Right lobe of liver (tissue), 4 donors: ENCODE measurements at regions not wholly inside any gene's neighbourhood (a gene's known extent, or its start where the extent isn't known, plus 50 kb on each side); places are given as distances from the start of the nearest gene placed in this dataset.

Experiments
- POLR2A ChIP-seq: fragments of 450-650 bp; IDR thresholded peaks from one replicate; pipeline ENCODE4 v1.6.1; 2017; ENCODE audit warnings: antibody characterized with exemption, mild to moderate bottlenecking
- TF ChIP-seq, protein P1 (sequence below), 4 donors: fragments of 200-600 bp in 3 of 4; fragments of 450-650 bp in 1 of 4; IDR thresholded peaks; one replicate each; pipeline versions ENCODE4 v1.5.1 to v1.8.0; 2016 to 2022; ENCODE audit warnings: antibody characterized with exemption in 4 of 4, mild to moderate bottlenecking in 2 of 4
- donor health status: DM: no; HTN: no; CAD: no.
- donor health status: DM: no; HTN: no; CAD: no.
- donor health status: DM: no; HTN: yes; CAD: no.

DNA sequence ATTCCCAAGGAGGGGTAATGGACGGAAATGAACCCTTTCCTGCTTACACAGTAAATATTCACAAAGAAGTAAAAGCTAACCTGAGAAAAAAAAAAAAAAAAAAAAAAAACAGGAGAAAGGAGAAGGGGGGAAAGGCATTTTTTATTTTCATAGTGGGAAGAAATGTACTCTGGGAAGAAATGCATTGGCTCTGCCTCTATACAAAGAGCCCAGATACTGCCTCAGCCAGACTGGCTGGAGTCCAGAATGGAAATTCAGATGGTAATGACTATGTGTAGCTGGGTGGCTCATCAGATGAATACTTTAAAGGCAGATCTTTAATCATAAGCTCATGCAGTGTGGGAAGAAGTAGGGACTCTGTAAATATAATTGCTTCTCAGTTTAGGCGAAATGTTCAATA is 124.9 kb upstream of the ZNF608 start:
- TF ChIP-seq, protein P1, sequence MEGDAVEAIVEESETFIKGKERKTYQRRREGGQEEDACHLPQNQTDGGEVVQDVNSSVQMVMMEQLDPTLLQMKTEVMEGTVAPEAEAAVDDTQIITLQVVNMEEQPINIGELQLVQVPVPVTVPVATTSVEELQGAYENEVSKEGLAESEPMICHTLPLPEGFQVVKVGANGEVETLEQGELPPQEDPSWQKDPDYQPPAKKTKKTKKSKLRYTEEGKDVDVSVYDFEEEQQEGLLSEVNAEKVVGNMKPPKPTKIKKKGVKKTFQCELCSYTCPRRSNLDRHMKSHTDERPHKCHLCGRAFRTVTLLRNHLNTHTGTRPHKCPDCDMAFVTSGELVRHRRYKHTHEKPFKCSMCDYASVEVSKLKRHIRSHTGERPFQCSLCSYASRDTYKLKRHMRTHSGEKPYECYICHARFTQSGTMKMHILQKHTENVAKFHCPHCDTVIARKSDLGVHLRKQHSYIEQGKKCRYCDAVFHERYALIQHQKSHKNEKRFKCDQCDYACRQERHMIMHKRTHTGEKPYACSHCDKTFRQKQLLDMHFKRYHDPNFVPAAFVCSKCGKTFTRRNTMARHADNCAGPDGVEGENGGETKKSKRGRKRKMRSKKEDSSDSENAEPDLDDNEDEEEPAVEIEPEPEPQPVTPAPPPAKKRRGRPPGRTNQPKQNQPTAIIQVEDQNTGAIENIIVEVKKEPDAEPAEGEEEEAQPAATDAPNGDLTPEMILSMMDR (IDR thresholded peaks at IDR 0.05), result no peak
- TF ChIP-seq POLR2A, result no peak
